HG03354 (cell line): ENCODE measurements at regions not wholly inside any gene's neighbourhood (a gene's known extent, or its start where the extent isn't known, plus 50 kb on each side); places are given as distances from the start of the nearest gene placed in this dataset.
"Not testable (repeated sequence)": the region's sequence is repeated elsewhere in the genome, so short reads cannot be mapped to it uniquely, and the experiment has no call there.

ENCODE experiments used
- ATAC-seq: cut with Tn5 transposase; IDR thresholded peaks from one replicate; pipeline ENCODE4 v1.9.1; 2021; ENCODE audit warnings: mild to moderate bottlenecking; ENCODE audit not compliant: unreplicated experiment, poor library complexity, severe bottlenecking

DNA sequence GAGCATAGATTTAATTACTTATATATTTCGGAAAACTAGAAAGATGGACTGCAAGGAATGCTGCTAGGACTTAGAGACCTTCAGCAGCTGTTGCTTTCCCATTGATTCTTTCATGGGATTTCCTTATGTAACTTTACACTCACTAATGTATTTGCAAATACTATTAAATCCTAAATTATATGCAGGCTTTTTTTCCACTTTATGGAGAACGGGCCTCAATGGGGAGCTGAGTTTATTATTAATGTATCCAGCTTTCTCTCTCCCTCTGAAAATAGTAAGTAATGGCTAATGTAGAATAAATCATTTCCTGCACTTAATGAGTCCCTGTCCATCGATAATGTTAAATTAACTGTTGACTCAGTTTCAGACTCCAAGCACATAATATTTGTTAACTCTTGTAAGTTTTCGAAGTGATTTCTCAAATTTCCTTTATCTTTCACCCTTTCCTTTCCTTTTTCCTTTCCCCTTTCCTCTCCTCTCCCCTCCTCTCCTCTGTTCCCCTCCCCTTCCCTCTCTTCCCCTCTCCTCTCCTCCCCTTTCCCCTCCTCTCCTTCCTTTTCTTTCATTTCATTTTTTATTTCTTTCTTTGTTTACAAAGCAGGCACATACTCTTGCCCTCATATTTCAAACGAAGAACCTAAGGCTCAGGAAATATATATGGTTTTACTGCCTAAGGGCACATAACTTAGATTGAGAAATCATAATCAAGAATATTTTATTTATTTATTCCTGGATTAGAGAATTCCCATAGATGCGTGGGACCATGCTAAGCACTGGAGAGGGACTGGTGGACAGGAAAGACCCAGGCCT is 503.6 kb downstream of the MMUT start:
- ATAC-seq = no peak

DNA sequence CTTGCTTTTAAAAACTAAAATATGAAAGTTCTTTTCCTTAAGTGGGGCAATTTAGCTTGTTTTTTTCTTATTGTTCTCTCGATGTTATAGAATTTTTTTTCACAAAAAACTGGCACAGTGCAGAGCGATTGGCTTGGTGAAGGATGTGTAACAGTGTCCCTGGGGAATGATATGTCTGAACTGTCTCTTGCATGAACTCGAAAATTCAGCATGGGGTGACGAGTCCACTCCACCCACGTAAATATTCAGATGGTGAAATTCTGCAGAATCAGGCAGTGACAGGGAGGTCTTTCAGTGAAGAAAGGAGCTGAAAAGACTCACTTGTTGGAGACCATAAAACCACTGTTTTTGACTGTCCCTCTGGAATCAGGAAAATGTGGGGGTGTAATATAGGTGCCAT is 505.3 kb downstream of the MMUT start:
- no peak for ATAC-seq

DNA sequence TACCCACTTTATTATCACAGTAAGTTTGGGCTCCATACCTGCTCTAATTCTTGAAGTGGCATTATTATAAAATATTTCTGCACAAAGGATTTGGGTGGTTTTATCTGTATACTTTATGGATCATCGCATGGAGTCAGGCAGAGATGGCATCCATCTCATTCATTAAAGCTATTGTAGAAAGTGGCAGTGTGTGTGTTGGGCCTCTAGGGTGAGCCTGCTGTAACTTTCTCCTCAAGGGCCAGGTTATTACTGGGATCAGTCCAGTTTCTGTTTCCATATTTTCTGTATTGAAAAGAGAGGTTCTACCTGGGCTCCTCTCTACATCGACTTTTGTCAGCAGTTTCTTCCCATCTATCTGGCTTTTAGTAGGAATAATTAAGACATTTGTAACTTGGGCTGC is 511.1 kb downstream of the MMUT start:
- ATAC-seq = no peak

DNA sequence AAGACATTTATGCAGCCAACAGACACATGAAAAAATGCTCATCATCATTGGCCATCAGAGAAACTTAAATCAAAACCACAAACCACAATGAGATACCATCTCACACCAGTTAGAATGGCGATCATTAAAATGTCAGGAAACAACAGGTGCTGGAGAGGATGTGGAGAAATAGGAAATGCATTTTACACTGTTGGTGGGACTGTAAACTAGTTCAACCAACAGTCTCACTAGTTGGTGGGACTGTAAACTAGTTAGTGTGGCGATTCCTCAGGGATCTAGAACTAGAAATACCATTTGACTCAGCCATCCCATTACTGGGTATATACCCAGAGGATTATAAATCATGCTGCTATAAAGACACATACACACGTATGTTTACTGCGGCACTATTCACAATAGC is 518.8 kb downstream of the MMUT start:
- not testable (repeated sequence) for ATAC-seq

DNA sequence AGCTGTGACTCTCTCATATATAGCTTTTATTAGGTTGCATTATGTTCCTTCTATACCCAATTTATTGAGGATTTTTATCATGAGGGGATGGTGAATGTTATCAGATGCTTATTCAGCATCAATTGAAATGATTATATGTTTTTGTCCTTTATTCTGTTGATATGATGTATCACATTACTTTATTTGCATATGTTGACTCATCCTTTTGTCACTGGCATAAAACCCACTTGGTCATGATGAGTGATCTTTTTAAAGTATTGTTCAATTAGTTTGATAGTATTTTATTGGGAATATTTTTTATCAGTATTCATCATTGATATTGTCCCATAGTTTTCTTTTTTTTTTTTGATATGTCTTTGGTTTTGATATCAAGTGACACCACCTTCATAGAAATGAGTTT is 529.9 kb downstream of the MMUT start:
- ATAC-seq = no peak

DNA sequence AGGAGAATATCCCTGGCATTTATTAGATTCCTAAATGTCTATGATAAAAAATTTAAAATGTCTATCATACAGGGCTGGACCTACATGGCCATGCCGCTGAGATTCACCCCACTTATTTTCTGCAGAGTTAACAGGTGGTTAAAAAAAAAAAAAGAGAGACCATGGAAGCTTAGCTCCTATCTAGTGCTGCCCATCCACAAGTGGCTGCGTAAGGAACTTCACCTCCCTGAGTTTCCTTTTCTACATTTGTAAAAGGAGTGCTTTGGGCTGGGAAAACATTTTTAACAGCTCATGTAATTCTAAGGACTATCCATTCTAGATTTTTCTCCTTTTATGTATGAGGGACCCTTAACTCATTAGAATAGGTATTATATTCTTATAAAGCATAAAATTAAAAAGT is 534.1 kb downstream of the MMUT start:
- no peak for ATAC-seq

DNA sequence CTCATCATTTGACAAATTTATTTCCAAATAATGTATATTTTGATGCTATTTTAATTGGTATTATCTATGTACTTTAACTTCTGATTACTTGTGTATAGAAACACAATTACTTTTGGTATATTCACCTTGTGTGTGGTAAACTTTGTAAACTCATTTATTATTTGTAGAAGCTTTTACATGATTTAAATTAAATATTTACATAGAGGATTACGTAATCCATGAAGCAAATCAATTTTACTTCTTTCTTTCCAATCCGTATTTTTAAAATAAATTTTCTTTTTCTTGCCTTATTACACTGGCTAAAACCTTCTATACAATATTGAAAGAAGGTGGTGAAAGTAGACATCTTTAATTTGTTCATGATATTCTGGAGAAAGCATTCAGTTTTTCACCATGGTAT is 540.2 kb downstream of the MMUT start:
- no peak for ATAC-seq

DNA sequence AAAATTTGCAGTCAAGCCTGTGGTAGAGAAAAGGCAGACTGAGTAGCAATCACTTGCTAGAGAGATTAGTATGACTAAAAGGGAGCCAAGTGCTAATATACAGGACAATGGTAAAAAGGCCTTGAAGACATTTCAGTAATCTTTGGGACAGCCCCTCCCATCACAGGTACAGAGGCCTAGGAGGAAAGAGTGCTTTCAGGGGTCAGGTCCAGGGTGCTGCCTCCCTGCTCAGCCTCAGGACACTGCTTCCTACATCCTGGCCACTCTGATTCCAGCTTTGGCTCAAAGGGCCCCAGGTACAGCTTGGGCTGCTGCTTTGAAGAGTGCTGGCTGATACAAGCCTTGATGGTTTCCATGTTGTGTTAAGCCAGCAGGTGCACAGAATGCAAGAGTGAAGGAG is 543.5 kb downstream of the MMUT start:
- ATAC-seq = no peak

DNA sequence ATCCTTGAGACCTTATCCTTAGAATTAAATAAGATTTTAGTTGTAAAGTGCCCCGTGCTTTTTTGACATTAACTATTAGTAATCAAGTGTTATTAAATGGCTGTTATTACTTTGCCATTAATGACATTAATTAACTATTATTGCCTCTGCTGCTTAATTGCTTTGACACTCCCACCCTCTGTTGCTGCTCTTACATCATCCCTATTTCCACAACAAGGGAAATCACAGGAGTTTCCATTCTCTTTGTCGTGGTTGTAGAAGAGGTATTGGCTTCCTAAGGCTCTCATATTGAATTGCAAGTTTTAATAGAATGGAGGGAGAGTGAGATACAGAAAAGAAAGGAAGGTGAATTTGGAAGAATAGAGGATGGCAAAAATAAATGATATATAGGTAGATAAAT is 545.8 kb downstream of the MMUT start:
- ATAC-seq = no peak

DNA sequence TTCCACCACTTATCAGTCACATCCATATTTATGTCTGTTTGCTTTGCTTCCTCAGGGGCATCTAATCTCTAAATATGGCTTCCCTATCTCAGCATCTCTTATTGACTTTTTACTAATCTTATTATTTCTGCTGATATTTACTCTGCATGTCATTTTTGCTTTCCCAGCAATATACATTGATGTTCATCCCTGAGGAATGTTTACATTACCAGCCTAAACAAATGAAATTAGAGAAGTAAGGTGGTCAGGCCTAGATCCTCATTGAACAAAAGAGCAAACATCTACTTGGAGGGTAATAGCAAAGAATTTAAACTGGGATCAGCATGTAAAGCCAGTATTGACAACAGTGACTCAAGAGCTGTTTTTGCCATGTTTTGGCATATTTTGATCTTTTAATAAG is 546.4 kb downstream of the MMUT start:
- ATAC-seq = no peak

DNA sequence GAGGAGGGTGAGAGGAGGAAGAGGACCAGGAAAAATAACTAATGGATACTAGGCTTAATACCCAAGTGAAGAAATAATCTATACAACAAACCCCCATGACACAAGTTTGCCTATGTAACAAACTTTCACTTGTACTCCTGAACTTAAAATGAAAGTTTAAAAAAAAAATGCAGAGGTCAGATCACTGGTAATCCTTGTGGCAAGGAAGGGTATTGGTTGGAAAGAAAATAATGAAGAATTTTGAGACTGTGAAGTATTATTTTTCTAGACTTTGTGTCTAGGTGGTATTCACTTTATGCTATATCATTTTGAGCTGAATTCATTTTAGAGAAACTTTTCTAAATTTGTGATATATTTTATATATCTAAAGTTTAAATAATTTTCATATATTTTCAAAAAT is 547.5 kb downstream of the MMUT start:
- ATAC-seq = no peak

DNA sequence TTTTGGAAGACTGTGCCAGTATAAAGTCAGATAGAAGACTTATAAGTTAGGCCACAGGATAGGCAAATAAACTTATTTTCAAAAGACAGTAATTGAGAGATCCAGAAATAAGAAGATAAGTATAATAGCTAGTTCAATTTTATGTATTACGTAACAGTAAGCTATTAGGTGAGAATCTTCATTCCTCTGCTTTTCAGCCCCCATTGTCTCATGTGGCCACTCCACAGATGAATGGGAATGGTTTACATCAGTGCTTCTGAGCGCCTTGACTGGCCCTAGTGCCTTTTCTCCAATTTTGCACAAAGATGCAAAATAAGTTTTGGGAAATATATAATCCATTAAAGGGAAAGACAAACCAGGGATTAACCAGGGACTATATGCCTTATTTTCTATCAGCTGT is 550.5 kb downstream of the MMUT start:
- ATAC-seq = no peak

DNA sequence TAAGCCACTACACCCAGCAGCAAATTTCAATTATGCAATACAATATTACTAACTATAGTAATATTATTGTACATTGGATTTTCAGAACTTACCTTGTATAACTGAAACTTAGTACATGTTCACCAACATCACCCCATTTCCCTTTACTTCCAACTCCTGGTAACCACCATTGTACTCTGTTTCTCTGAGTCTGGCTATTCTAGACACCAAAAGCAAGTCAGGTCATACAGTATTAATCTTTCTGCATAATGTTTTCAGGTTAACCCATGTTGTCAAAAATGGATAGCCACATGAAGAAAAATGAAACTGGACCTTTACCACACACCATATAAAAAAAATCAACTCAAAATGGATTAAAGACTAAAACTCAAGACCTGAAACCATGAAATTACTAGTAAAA is 558.2 kb downstream of the MMUT start:
- no peak for ATAC-seq

DNA sequence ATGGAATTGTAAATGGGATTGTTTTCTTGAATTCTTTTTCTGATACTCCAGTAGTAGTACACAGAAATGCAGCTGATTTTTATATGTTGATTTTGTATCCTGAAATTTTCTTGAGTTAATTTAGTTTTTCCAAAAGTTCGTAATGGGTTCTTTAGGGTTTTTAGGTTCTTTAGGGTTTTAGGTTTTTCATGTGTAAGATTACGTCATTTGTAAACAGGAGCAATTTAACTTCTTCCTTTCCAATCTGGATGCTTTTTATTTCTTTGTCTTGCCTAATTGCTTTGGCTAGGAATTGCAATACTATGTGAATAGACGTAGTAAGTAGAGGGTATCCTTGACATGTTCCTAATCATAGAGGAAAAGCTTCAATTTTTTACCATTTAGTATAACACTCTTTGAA is 568.6 kb downstream of the MMUT start:
- no peak for ATAC-seq

DNA sequence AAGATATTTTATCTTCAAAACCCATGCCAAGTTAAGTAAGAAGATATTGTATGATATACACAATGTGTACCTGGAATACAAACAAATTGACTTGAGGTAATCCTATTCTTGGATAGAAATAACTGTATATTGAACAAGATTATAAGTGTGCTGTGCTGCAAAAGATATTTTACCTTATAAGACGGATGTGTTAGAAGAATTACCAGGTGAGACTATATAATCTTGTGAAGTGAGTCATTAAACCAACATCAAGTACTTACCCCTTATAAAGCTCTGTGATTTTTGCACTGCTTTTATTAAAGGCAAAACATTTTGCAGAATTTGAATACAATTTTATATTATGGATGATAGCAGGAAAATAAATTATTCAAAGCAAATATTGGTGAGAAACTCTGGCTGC is 570.0 kb downstream of the MMUT start:
- no peak for ATAC-seq

DNA sequence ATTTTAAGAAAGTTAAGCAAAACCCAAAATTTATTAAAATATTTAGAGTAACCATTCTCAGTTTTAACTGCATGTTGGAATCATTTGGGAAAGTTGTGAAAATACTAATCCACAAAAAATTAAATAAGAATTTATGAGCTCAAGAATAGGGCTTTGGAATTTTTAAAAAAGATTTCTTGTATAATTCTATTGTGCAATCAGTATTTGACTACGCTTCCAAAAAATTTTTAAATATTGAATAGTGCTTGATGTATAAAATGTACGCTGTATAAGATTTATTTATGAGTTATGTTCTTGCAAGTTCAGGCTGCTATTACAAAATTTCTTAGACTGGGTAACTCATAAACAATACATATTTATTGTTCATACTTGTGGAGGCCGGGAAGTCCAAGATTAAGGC is 571.7 kb downstream of the MMUT start:
- no peak for ATAC-seq

DNA sequence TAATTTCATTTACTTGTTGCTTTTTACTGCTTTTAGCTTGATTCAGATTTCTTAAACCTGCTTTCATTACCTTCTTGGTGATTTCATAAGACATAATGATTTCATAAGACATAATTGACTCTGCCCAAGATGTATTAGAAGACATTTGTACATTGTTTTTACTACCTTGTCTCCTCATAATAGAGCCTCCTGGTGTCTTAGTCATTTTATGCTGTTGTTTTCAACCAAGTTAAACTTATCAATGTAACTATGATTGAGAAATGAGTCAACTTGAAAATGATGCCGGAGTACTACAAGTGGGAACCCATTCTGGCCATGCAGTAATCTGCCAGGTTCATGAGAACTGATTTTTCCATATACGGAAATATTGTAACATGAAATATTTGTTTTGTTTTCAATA is 573.6 kb downstream of the MMUT start:
- no peak for ATAC-seq

DNA sequence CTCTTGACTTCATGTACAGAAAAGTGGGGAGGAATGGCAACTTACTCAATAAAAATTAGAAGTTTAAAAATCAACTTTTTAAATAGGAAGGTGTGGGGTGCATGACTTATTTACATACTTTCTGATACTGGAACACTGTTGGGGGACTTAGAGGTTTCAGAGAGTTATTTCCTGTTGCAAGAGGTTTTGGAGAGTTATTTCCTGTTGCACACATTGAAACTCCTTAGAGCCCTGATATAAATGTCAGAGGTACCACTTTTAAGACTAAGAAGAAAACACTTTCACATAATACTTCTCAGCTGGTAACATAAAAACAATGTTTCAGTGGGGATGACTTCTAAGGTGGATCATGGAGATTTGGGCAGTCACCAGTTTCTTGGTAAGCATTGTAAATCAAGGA is 579.9 kb downstream of the MMUT start:
- no peak for ATAC-seq

DNA sequence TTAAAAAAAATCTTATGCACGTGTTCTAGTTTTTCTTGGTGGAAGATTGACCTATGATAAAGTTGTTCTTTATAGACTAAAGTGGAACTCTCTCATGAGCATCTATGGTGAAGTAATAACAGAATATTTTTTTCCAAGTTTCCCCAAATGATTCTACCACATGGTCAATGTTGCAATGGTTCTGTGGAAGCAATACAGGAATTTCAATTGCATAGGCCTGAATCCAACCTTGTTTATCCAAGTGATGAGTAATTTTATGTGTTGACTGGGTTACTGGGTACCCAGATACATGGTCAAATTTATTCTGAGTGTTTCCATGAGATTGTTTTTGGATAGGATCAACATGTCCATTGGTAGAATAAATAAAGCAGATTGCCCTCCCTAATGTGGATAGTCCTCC is 581.5 kb downstream of the MMUT start:
- ATAC-seq = no peak

DNA sequence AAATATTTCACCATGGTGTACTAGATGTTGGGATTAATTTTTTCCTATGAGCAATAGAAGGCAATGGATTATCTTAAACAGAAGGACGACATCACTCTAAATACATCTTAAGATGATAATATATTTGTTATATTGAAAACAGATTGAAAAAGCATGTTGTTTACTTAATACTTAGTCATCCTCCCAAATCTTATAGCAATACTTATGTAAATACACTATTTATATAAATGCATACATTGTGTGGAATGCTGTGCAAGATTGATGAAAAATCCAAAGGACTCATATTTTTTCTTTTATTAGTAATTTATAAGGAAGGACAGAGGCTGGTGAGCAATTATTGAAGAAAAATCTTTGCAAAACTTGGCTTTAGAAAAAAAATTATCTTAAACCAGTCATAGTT is 593.5 kb downstream of the MMUT start:
- no peak for ATAC-seq

DNA sequence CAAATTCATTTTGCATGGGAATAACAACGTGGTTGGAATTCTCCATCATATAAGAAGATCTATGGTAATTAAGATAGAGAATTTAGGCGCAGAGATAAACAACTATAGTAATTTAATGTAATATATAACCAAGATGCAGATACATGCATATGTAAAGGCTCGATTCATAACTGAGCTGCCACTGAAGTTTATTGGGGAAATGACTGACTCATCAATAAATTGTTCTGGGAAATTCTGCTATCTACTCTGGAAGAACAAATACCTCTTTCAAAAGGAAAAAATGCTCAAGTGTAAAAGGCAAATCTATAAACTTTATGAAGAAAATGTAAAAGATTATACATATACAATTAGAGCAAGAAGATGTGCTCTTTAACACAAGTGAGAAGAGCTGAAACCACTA is 596.4 kb downstream of the MMUT start:
- ATAC-seq = no peak

DNA sequence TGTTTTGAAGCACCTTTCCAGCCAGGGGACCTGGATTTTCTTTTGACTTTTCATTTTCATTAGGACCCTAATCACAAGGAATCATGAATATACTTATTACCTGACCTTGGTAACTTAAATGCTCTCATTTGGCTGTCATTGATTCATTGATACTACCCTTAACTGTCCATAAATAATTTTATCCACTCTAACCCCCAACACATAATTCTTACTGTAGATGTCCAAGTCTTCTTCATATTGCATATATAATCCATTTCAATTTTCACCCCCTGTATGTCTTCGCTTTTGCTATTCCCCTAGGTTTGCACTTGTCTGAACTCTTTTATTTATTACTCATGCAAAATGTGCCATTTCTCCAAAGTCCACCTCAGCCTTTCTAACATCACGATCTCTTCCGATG is 602.9 kb downstream of the MMUT start:
- no peak for ATAC-seq
